ENCODE measurements at regions not wholly inside any gene's neighbourhood (a gene's known extent, or its start where the extent isn't known, plus 50 kb on each side); places are given as distances from the start of the nearest gene placed in this dataset.

- DNase-seq: no peak
Measured at GRCh38 chr3:18725668-18726407, 300.7 kb upstream of the SATB1 start.

- DNase-seq: no peak
Measured at GRCh38 chr3:18724456-18724855, 299.3 kb upstream of the SATB1 start.

- DNase-seq: no peak
Measured at GRCh38 chr3:18723206-18723810, 298.2 kb upstream of the SATB1 start.

GRCh38 chr3:18720543-18720942, 295.4 kb upstream of the SATB1 start:
- no peak for DNase-seq

- no peak for DNase-seq
Measured at GRCh38 chr3:18717598-18717997, 292.5 kb upstream of the SATB1 start.

GRCh38 chr3:18716821-18717220, 291.7 kb upstream of the SATB1 start:
- no peak for DNase-seq

GRCh38 chr3:18716101-18716500, 291.0 kb upstream of the SATB1 start:
- no peak for DNase-seq

GRCh38 chr3:18715208-18715607, 290.1 kb upstream of the SATB1 start:
- no peak for DNase-seq

GRCh38 chr3:18713577-18713951, 288.4 kb upstream of the SATB1 start:
- no peak for DNase-seq

- no peak for DNase-seq
Measured at GRCh38 chr3:18712713-18713576, 287.8 kb upstream of the SATB1 start.

GRCh38 chr3:18704326-18704725, 279.2 kb upstream of the SATB1 start:
- DNase-seq: no peak

- DNase-seq: no peak
Measured at GRCh38 chr3:18703798-18704197, 278.7 kb upstream of the SATB1 start.

GRCh38 chr3:18693588-18694329, 268.6 kb upstream of the SATB1 start:
- peak; percentile 39 for DNase-seq

GRCh38 chr3:18687286-18687685, 262.1 kb upstream of the SATB1 start:
- no peak for DNase-seq

- no peak for DNase-seq
Measured at GRCh38 chr3:18683900-18684299, 258.8 kb upstream of the SATB1 start.

- no peak for DNase-seq
Measured at GRCh38 chr3:18681818-18682345, 256.7 kb upstream of the SATB1 start.

- DNase-seq: no peak
Measured at GRCh38 chr3:18680758-18681157, 255.6 kb upstream of the SATB1 start.

- DNase-seq: no peak
Measured at GRCh38 chr3:18679238-18679637, 254.1 kb upstream of the SATB1 start.

- no peak for DNase-seq
Measured at GRCh38 chr3:18675197-18675596, 250.1 kb upstream of the SATB1 start.

GRCh38 chr3:18672561-18672960, 247.4 kb upstream of the SATB1 start:
- DNase-seq: no peak

- DNase-seq: no peak
Measured at GRCh38 chr3:18670759-18671158, 245.6 kb upstream of the SATB1 start.

GRCh38 chr3:18669374-18669773, 244.2 kb upstream of the SATB1 start:
- DNase-seq: no peak

GRCh38 chr3:18667552-18667951, 242.4 kb upstream of the SATB1 start:
- no peak for DNase-seq

Data from DMS53 (cell line).